Keratinocyte (primary cell): ENCODE measurements at regions not wholly inside any gene's neighbourhood (a gene's known extent, or its start where the extent isn't known, plus 50 kb on each side); places are given as distances from the start of the nearest gene placed in this dataset.

Source experiments
- DNase-seq: peaks from one replicate; pipeline ENCODE4 v3.0.0-alpha.2; 2011; ENCODE audit warnings: low read depth, missing footprints, low spot score
- FAIRE-seq: peaks from 2 replicates; lab custom pipeline; 2011; peaks lifted over from hg19 to GRCh38; lab: Jason Lieb, UNC
- H2AFZ ChIP-seq: 2 replicates; pipeline ENCODE4 v1.6.0; 2012; ENCODE audit warnings: low read length, control low read depth, inconsistent platforms; ENCODE audit not compliant: control insufficient read depth
- H3K27ac ChIP-seq: 2 replicates; pipeline ENCODE4 v1.5.1; 2011; ENCODE audit warnings: low read length; ENCODE audit not compliant: control insufficient read depth, insufficient read depth
- H3K27me3 ChIP-seq: 3 replicates; pipeline ENCODE4 v1.6.0; 2011; ENCODE audit warnings: low read length; ENCODE audit not compliant: control insufficient read depth, insufficient read depth; ENCODE audit errors: extremely low read depth
- H3K36me3 ChIP-seq, 2 experiments: 2 replicates in 1 of 2; 3 replicates in 1 of 2; pipeline ENCODE4 v1.5.1; 2011; ENCODE audit warnings: low read length in 2 of 2, mild to moderate bottlenecking in 1 of 2; ENCODE audit not compliant: control insufficient read depth in 2 of 2, insufficient read depth in 2 of 2; ENCODE audit errors: extremely low read depth in 1 of 2
- H3K4me1 ChIP-seq: 3 replicates; pipeline ENCODE4 v1.5.1; 2011; ENCODE audit warnings: low read length; ENCODE audit not compliant: control insufficient read depth, insufficient read depth; ENCODE audit errors: extremely low read depth
- H3K4me2 ChIP-seq: 3 replicates; pipeline ENCODE4 v1.6.0; 2011; ENCODE audit warnings: low read depth, low read length; ENCODE audit not compliant: control insufficient read depth, insufficient read depth; ENCODE audit errors: extremely low read depth
- H3K4me3 ChIP-seq, 3 experiments: fragments of 200-600 bp in 1 of 3; sonication (generic) in 1 of 3; 2 replicates in 2 of 3; 3 replicates in 1 of 3; pipeline ENCODE4 v1.5.1; 2011 to 2016; ENCODE audit warnings: low read length in 3 of 3, mild to moderate bottlenecking in 3 of 3, control low read depth in 2 of 3, inconsistent platforms in 1 of 3, low read depth in 1 of 3, mixed read lengths in 1 of 3, mixed run types in 1 of 3, moderate library complexity in 1 of 3; ENCODE audit not compliant: control insufficient read depth in 2 of 3, insufficient read depth in 2 of 3; ENCODE audit errors: extremely low read depth in 1 of 3
- H3K79me2 ChIP-seq: 2 replicates; pipeline ENCODE4 v1.6.0; 2012; ENCODE audit warnings: low read length; ENCODE audit not compliant: control insufficient read depth, insufficient read depth
- H3K9ac ChIP-seq: 3 replicates; pipeline ENCODE4 v1.6.0; 2011; ENCODE audit warnings: low read length; ENCODE audit not compliant: control insufficient read depth, insufficient read depth; ENCODE audit errors: extremely low read depth
- H3K9me1 ChIP-seq: 3 replicates; pipeline ENCODE4 v1.6.0; 2011; ENCODE audit warnings: low read length; ENCODE audit not compliant: control insufficient read depth, insufficient read depth; ENCODE audit errors: extremely low read depth
- H3K9me3 ChIP-seq: 2 replicates; pipeline ENCODE4 v1.5.1; 2012; ENCODE audit warnings: low read depth, low read length; ENCODE audit not compliant: control insufficient read depth
- H4K20me1 ChIP-seq: 3 replicates; pipeline ENCODE4 v1.6.0; 2011; ENCODE audit warnings: low read length; ENCODE audit not compliant: control insufficient read depth, insufficient read depth; ENCODE audit errors: extremely low read depth
- CTCF ChIP-seq, 3 experiments: IDR thresholded peaks in 1 of 3; conservative IDR thresholded peaks in 1 of 3; optimal IDR thresholded peaks in 1 of 3; 2 replicates in 2 of 3; 3 replicates in 1 of 3; pipeline versions ENCODE3 to v1.5.1; 2011; ENCODE audit warnings: low read length in 3 of 3, mild to moderate bottlenecking in 3 of 3, moderate library complexity in 2 of 3, control low read depth in 1 of 3, inconsistent platforms in 1 of 3; ENCODE audit not compliant: insufficient read depth in 2 of 3; ENCODE audit errors: extremely low read depth in 1 of 3
- EZH2 ChIP-seq: IDR thresholded peaks from one replicate; pipeline ENCODE4 v1.6.1; 2012; ENCODE audit warnings: inconsistent platforms, mild to moderate bottlenecking, low read length, moderate library complexity
- dilution Hi-C: fragments of 300-500 bp; cut with MboI; formaldehyde crosslinking; loops from one replicate; pipeline ENCODE4 v1.7.0; 2020; ENCODE audit warnings: low sequenced_read_pairs; ENCODE audit not compliant: extremely low pct_ligation_motif_present

GRCh38 chr5:114207615-114208014 is 154.3 kb upstream of the KCNN2 start:
- H3K36me3 ChIP-seq, result no peaks in the 10 kb centered on the region
- H2AFZ ChIP-seq, result no peak overlapping the region
- H4K20me1 ChIP-seq, result no peaks in the 10 kb centered on the region
- dilution Hi-C loops, result no loop called here
- no peaks in the 10 kb centered on the region for H3K9me1 ChIP-seq
- H3K27ac ChIP-seq, result no peak overlapping the region
- FAIRE-seq (no peak), DNase-seq (no peak)
- H3K9me3 ChIP-seq, result no peaks in the 10 kb centered on the region
- no peaks in the 10 kb centered on the region for H3K4me1 ChIP-seq
- no peak overlapping the region for H3K4me3 ChIP-seq
- H3K79me2 ChIP-seq, result no peaks in the 10 kb centered on the region
- H3K27me3 ChIP-seq, result no peaks in the 10 kb centered on the region
- no peak overlapping the region for H3K9ac ChIP-seq
- H3K4me2 ChIP-seq, result no peak overlapping the region
- TF ChIP-seq EZH2 (no peak), CTCF (optimal IDR thresholded peaks at IDR 0.05 in 1 of 3, IDR thresholded peaks at IDR 0.05 in 1 of 3, conservative IDR thresholded peaks at IDR 0.05 in 1 of 3; ENCODE audit: extremely low read depth in 1 of 3, insufficient read depth in 2 of 3, low read length in 3 of 3) (no peak)

GRCh38 chr5:114208120-114208519 is 153.8 kb upstream of the KCNN2 start:
- dilution Hi-C loops, result no loop called here

More at GRCh38 chr5:114208120-114208519, 153.8 kb upstream of the KCNN2 start:
- Histone ChIP-seq H3K9me1 (no peaks in the 10 kb centered on the region), H3K4me1 (no peaks in the 10 kb centered on the region), H3K4me2 (no peak overlapping the region), H3K27me3 (no peaks in the 10 kb centered on the region), H3K9me3 (no peaks in the 10 kb centered on the region), H3K79me2 (no peaks in the 10 kb centered on the region), H3K4me3 (no peak overlapping the region), H3K9ac (no peak overlapping the region), H2AFZ (no peak overlapping the region), H3K36me3 (no peaks in the 10 kb centered on the region), H3K27ac (no peak overlapping the region), H4K20me1 (no peaks in the 10 kb centered on the region)
- DNase-seq (no peak), FAIRE-seq (no peak)
- TF ChIP-seq EZH2 (no peak), CTCF (optimal IDR thresholded peaks at IDR 0.05 in 1 of 3, IDR thresholded peaks at IDR 0.05 in 1 of 3, conservative IDR thresholded peaks at IDR 0.05 in 1 of 3; ENCODE audit: extremely low read depth in 1 of 3, insufficient read depth in 2 of 3, low read length in 3 of 3) (no peak)
